CD4-positive, alpha-beta T cell treated with Interleukin-4 for 1 hour (primary cell): ENCODE measurements at regions not wholly inside any gene's neighbourhood (a gene's known extent, or its start where the extent isn't known, plus 50 kb on each side); places are given as distances from the start of the nearest gene placed in this dataset.
A peak's percentile ranks its signal among the peaks of the same experiment; 100 is the strongest.
"Not testable (repeated sequence)": the region's sequence is repeated elsewhere in the genome, so short reads cannot be mapped to it uniquely, and the experiment has no call there.

Source experiments
- DNase-seq, 2 donors: peaks; one replicate each; pipeline ENCODE4 v3.0.0-alpha.2; 2020 to 2022

DNA sequence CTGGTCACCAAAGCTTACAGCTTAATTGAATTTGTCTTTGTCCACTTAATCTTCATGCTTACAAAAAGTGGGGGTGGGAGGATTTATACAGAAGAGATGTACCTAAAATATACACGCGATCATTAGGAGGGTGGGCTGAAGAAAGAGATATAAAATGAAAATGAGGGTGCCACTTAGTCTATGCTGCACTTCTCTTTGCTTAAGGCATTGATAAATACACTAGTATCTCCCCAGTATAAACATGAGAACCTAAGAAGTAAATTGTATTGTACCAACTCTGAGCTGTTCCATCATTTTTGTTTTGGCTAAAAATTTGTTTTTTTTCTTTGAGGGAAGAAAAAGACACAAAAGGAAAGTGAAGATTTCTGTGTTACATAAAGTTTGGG lies 170.8 kb upstream of the ZNF217 start:
- no peak for DNase-seq

DNA sequence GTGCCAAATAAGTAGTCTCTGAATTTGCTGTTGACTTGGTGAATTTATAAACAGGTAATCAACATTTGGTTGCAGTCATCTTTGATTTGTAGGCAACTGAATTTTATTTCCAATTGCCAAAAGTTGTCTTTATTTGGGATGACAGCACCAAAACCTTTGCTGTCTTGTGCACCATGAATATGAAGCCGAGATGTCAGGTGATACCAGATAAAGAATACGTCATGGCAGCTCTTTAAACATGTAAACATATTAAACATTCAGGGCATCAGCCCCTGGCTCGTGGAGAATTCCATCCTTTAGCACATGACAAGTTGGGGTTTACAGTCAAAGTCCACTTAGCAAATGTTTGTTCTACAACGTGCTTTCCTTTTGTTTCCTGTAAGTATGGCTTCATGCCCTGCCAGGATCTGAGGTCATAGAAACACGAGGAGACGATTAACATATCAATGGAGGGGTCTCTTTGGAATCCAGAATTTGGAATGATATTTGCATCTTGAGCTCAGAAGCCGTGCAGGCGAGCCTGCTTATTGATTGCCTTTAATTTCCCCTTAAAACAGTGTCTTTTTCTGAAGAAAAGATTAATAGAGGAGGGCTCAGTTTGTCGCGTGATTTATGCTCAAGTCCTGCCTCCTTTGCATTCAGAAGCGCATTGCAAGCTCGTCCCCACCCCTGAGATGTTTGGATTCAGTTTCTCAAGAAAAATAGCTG lies 170.2 kb upstream of the ZNF217 start:
- DNase-seq = no peak

GRCh38 chr20:53762423-53762798 lies 168.8 kb upstream of the ZNF217 start:
- not testable (repeated sequence) for DNase-seq

DNA sequence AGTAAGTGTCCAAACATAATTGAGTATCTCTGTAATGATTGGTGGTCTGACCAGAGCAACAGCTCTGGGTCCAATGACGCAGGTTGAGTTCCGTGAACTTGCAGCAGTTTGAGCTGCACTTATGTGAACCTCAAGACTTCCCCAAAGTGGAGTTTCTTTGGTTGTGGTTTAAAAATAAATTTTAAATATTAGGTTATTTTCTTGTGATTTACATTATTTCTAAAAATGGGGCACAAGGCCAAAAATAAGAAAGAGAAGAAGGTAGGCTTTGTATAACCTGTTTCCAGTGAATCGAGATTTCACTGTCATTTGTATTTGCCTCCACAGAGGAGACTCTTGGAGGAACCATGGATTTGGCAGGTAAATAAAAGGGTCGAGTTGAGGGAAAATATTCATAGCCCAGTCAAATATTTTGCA lies 166.4 kb upstream of the ZNF217 start:
- peak in 1 of 2 donors; percentile 57 for DNase-seq

DNA sequence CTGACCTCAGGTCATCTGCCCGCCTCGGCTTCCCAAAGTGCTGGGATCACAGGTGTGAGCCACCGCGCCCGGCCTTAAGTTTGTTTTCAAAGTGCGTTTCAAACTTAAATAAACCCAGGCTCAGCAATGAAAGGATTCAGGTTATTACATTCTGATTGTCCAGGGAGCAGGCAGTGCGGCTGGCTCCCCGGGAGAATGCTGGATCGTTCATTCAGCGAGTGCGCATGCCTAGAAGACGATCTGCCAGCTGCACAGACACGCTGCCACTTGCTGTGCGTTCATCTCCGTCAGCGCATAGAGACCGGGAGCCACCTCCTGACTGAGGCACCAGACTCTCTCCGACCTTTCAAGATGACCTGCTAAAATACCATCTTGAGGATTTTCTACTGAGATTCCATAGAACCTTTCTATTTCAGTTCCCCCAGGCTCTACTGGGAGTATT lies 163.9 kb upstream of the ZNF217 start:
- DNase-seq = no peak

- no peak for DNase-seq
Measured at GRCh38 chr20:53755733-53756531, 162.3 kb upstream of the ZNF217 start.

- no peak for DNase-seq
Measured at GRCh38 chr20:53753880-53754459, 160.3 kb upstream of the ZNF217 start.

DNA sequence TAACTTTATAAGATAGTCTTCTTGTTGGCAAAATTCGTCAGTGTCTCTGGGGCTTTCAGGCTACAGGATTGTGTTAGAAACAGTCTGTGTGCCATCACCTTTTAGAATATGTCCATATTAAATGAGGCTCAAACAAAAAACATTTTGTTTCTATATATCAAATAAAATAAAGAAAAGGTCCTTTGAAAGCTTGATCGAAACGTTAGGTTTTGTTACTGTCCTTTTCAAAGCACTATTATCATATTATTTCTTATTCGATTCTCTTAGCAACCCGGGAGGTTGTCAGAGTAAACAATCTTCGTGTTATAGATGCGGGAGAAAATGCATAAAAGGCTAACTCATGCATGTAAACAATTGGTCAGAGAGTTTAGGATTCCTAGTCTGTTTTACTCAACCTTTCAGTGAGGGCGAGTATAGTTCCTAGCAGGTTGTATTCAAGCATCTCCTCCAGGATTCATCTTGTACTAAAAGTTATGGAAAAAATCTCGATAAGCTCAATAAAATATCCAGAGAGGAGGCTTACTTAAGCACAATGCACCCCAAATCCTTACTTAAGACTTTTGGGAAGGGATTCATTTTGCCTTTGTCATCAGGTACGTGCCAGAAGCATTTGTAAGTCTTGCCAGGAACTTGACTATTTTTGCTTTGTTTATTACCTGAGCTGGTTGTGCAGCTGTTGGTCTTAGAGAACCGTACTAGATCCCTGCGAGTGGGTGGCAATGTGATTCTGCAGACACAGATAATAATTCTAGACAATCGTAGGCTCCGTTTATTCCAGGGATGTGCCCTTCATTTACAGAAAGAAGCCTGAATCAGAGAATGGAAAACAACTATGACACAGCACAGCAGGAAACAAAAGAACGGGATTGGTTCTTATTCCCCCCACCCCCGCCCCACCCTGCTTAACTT lies 159.6 kb upstream of the ZNF217 start:
- DNase-seq = no peak

GRCh38 chr20:53752583-53752970 lies 158.9 kb upstream of the ZNF217 start:
- DNase-seq = no peak

DNA sequence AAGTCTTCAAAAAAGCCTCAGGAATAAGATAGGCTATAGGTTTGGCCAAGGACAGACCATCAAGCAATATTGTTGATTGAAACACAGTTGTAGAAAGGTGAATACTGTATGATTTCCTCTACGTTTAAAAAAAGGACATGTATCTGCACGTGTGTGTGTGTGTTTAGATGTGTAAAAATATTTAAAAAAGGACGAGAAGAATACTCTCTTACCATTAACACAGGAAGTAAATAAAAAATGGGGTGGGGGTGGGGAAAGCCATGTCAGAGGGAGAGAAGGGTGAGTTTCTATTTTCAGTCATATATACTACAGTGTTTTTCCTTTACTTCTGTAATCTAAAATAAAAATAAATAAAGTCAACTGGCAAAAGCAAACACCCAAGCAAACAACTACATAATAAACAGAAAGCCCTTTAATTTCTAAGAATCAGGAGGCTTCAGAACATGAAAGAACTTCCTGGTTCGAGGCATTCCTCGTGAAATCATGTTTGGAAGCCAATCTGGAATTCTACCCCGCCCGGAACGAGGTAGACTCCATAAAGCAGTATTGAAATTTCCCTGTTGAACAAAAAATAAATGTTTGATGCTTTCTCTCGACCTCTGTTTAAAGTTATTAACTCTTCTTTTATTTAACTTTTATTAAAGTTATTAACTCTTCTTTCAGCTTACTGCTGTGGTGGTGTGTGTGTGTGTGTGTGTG lies 158.1 kb upstream of the ZNF217 start:
- DNase-seq = no peak

DNA sequence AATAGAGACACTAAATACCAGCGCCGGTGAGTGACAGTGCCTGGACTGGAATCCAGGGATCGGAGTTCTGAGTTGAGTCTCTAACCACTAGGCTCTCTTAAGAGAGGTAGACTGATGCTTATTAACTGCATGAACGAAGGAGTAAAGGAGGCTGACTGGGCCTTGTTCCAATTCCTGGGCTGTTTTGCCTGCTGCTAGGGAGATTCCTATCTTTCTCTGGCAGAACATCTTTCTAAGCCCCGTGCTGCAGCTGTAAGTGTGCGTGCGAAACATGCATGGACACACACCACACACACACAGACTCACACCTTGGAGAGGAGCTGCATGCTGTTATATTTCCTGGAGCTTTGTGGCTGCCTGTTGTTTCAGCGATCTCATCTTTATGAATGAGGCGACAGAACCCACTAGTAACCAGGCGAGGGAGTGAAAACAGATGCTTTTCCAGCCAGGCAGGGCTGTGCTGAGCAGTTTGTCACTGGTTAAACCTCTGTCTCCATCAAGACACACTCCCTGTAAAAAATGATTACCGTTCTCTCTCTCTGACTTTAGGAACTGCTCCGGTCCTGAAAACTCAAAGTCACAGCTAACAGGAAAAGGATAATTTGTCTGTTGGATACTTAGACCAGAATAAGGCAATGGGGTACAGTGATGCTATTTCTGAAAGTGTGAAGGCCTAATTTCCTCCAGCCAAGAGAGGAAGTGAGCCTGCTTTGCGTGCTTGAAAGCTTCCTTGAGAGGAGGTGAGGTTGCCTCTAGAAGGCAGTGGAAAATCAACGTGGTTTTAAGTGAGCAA lies 157.4 kb upstream of the ZNF217 start:
- DNase-seq = peak; percentile 45 to 53

GRCh38 chr20:53749499-53749898 lies 155.9 kb upstream of the ZNF217 start:
- DNase-seq = no peak

DNA sequence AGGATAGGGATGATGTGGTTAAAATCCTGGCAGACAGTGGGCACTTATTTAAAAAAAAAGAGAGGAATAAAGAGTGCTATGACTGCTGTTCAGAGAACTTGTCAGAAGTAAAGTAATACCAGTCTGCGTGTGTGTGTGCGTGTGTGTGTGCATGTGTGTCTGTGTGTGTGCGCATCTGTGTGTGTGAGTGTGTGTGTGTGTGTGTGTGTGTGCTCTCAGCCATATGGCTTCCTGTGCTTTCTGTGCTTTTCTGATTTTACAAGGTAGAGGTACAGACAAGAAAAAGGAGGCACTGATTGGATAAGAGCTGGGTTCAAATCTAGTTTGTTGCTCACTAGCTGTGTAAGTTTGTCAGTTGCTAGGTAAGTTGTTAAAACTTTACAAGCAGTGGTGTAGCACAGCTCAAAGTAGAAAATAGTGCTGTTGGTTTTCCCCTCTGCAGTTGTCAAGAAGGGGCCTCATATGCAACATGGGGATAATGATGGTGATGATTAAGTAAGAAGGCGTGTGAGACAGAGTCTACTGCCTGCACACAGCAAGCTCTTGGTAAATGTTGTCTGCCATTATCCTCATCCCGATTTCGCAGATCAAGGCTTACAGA lies 155.3 kb upstream of the ZNF217 start:
- DNase-seq = peak in 1 of 2 donors; percentile 33

DNA sequence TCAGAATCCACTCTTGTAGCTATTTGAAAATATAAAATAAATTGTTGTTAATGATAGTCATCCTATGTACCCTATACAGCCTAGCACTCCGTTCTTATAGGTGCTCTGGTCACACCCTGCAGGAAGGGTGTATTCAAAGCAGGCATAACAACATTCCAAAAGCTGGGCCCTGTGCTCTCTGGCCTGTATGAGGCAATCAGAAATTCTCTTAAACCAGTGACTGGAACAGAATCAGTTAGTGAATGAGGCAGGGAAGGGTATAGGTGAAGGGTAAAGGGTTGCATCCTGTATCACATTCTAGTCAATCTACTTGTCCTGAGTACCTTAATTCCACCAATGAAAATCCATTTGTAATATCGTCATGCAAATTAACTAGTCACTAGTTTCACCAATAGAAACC lies 154.5 kb upstream of the ZNF217 start:
- DNase-seq = no peak

DNA sequence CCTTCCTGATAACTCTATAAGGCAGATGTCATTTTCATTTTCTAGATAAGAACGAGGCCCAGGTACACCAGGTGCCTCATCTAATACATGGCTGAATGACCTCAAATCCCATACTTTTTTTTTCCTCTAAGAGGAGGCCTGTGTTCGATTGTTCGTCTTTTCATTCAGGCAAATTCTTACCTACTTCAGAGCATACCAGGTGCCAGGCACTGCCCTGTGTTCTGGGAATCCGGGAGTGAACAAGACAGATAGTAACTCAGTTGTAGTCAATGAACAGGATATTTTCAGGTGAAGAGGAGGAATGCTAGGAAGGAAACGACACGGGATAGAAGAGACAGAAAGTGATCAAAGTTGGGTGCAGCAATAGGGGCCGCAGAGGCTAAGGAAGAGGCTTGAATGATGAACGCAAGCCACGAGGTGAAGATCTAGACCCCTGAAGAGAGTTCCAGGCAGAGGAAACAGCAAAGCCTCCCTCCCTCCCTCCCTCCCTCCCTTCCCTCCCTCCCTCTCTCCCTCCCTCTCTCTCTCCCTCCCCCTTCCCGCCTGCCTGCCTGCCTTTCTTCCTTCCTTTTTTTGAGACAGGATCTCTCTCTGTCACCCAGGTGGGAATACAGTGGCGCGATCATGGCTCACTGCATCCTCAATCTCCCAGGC lies 150.1 kb upstream of the ZNF217 start:
- no peak for DNase-seq

DNA sequence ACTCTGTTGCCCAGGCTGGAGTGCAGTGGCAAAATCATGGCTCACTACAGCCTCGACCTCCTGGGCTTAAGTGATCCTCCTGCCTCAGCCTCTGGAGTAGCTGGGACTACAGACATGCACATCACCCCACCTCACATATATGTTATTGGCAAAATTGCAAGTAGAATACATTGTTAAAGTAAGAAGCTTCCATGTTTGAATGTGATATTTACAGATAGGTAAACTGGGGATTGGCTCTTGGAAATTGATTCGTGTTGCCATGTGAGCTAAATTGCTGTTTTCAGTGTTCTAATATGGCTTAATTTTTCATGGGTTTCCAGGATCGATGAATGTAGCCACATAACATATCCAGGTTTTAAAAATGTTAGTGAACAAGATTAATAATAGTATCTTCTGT lies 149.0 kb upstream of the ZNF217 start:
- DNase-seq = no peak

- DNase-seq = no peak
Measured at GRCh38 chr20:53741726-53742028, 148.0 kb upstream of the ZNF217 start.

- no peak for DNase-seq
Measured at GRCh38 chr20:53739799-53740785, 146.5 kb upstream of the ZNF217 start.
